GM12878 (cell line): ENCODE measurements at regions not wholly inside any gene's neighbourhood (a gene's known extent, or its start where the extent isn't known, plus 50 kb on each side); places are given as distances from the start of the nearest gene placed in this dataset.
A peak's percentile ranks its signal among the peaks of the same experiment; 100 is the strongest.

Experiments
- CEBPB ChIP-seq, 2 experiments: fragments of 150-350 bp in 1 of 2; IDR thresholded peaks; 2 replicates each; pipeline ENCODE4 v1.6.1; 2012 to 2014; ENCODE audit warnings: low read depth in 2 of 2, low read length in 2 of 2, borderline replicate concordance in 1 of 2, inconsistent platforms in 1 of 2
- FOXM1 ChIP-seq: IDR thresholded peaks from 2 replicates; pipeline ENCODE4 v1.6.1; 2012; ENCODE audit warnings: low read depth, mild to moderate bottlenecking, inconsistent platforms, low read length, moderate library complexity
- HDAC6 ChIP-seq: fragments of 200-600 bp; sonication (generic); IDR thresholded peaks from one replicate; pipeline ENCODE4 v1.8.0; 2017; ENCODE audit warnings: antibody characterized with exemption; ENCODE audit not compliant: unreplicated experiment
- NR2C1 ChIP-seq: fragments of 450-650 bp; IDR thresholded peaks from 2 replicates; pipeline ENCODE4 v1.6.1; 2017; ENCODE audit warnings: antibody characterized with exemption, mild to moderate bottlenecking, moderate library complexity
- POLR2AphosphoS5 ChIP-seq: IDR thresholded peaks from 2 replicates; pipeline ENCODE4 v1.6.1; 2011; ENCODE audit warnings: mild to moderate bottlenecking, low read length, inconsistent platforms
- SMC3 ChIP-seq: IDR thresholded peaks from 2 replicates; pipeline ENCODE4 v1.6.1; 2011; ENCODE audit warnings: low read length, improper control_type of control experiment, borderline replicate concordance
- SP1 ChIP-seq: IDR thresholded peaks from one replicate; pipeline ENCODE4 v1.6.1; 2011; ENCODE audit warnings: low read depth, low read length
- TCF7 ChIP-seq: IDR thresholded peaks from 2 replicates; pipeline ENCODE4 v1.6.1; 2014; ENCODE audit warnings: antibody characterized with exemption, borderline replicate concordance
- WRNIP1 ChIP-seq: IDR thresholded peaks from 2 replicates; pipeline ENCODE4 v1.6.1; 2011; ENCODE audit warnings: low read depth, low read length, improper control_type of control experiment, borderline replicate concordance
- TF ChIP-seq, protein P1 (sequence below): fragments of 150-350 bp; IDR thresholded peaks from 2 replicates; pipeline ENCODE4 v1.6.1; 2016; ENCODE audit warnings: low read depth, low read length
- TF ChIP-seq, protein P2 (sequence below), 3 experiments: IDR thresholded peaks in 2 of 3; conservative IDR thresholded peaks in 1 of 3; 2 replicates each; pipeline ENCODE4 v1.5.1; 2011; ENCODE audit warnings: low read depth in 3 of 3, low read length in 3 of 3, mild to moderate bottlenecking in 3 of 3, control low read depth in 2 of 3, moderate library complexity in 2 of 3, inconsistent platforms in 1 of 3, mixed read lengths in 1 of 3; ENCODE audit not compliant: control insufficient read depth in 2 of 3, insufficient read depth in 1 of 3; ENCODE audit errors: extremely low read depth in 1 of 3

DNA sequence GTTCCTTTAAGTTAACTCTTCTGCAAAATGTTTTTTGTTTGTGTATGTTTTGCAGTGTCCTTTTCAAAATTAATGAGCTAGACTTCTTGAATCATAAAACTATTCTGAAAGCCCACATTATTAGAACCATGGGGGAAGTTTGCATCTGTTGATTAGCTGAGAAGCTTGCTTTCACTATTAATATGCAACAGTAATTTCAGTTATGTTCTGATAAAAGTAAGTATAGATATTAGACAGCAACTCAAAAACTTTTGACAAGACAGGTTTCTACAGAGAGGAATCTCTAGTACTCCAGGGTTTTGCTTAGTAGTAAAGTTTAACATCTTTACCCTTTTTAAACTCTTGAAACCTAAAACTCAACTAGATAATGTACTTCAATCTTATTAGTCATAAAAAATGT lies 147.8 kb downstream of the UBE2E3 start:
- TF ChIP-seq, protein P1, sequence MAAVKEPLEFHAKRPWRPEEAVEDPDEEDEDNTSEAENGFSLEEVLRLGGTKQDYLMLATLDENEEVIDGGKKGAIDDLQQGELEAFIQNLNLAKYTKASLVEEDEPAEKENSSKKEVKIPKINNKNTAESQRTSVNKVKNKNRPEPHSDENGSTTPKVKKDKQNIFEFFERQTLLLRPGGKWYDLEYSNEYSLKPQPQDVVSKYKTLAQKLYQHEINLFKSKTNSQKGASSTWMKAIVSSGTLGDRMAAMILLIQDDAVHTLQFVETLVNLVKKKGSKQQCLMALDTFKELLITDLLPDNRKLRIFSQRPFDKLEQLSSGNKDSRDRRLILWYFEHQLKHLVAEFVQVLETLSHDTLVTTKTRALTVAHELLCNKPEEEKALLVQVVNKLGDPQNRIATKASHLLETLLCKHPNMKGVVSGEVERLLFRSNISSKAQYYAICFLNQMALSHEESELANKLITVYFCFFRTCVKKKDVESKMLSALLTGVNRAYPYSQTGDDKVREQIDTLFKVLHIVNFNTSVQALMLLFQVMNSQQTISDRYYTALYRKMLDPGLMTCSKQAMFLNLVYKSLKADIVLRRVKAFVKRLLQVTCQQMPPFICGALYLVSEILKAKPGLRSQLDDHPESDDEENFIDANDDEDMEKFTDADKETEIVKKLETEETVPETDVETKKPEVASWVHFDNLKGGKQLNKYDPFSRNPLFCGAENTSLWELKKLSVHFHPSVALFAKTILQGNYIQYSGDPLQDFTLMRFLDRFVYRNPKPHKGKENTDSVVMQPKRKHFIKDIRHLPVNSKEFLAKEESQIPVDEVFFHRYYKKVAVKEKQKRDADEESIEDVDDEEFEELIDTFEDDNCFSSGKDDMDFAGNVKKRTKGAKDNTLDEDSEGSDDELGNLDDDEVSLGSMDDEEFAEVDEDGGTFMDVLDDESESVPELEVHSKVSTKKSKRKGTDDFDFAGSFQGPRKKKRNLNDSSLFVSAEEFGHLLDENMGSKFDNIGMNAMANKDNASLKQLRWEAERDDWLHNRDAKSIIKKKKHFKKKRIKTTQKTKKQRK = no peak
- TF ChIP-seq SMC3 (no peak), POLR2AphosphoS5 (no peak), FOXM1 (peak; percentile 100; the same call in 1 of the 2 replicates), WRNIP1 (no peak), NR2C1 (no peak), HDAC6 (no peak), TCF7 (peak; percentile 80), SP1 (no peak), CEBPB (IDR thresholded peaks at IDR 0.05; ENCODE audit: borderline replicate concordance in 1 of 2, low read depth in 2 of 2, low read length in 2 of 2) (peak in 1 of 2 experiments; percentile 88; a peak in 2 of 4 replicates)
- TF ChIP-seq, protein P2, sequence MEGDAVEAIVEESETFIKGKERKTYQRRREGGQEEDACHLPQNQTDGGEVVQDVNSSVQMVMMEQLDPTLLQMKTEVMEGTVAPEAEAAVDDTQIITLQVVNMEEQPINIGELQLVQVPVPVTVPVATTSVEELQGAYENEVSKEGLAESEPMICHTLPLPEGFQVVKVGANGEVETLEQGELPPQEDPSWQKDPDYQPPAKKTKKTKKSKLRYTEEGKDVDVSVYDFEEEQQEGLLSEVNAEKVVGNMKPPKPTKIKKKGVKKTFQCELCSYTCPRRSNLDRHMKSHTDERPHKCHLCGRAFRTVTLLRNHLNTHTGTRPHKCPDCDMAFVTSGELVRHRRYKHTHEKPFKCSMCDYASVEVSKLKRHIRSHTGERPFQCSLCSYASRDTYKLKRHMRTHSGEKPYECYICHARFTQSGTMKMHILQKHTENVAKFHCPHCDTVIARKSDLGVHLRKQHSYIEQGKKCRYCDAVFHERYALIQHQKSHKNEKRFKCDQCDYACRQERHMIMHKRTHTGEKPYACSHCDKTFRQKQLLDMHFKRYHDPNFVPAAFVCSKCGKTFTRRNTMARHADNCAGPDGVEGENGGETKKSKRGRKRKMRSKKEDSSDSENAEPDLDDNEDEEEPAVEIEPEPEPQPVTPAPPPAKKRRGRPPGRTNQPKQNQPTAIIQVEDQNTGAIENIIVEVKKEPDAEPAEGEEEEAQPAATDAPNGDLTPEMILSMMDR (IDR thresholded peaks at IDR 0.05 in 2 of 3, conservative IDR thresholded peaks at IDR 0.05 in 1 of 3; ENCODE audit: control insufficient read depth in 2 of 3, extremely low read depth in 1 of 3, insufficient read depth in 1 of 3, low read depth in 3 of 3, low read length in 3 of 3) = no peak
